ENCODE measurements at regions not wholly inside any gene's neighbourhood (a gene's known extent, or its start where the extent isn't known, plus 50 kb on each side); places are given as distances from the start of the nearest gene placed in this dataset.

- ChIA-PET CTCF (ENCODE audit: unreplicated experiment) (no interaction called here), POLR2A (no interaction called here)
- Histone ChIP-seq H3K36me3 (ENCODE audit: insufficient read depth, low read length) (no peaks in the 10 kb centered on the region), H3K27ac (ENCODE audit: low read depth, low read length, poor library complexity, severe bottlenecking) (no peak overlapping the region), H4K20me1 (ENCODE audit: insufficient read depth, low read length) (no peaks in the 10 kb centered on the region), H3K79me2 (ENCODE audit: insufficient read depth, low read depth, low read length) (no peaks in the 10 kb centered on the region), H3K4me1 (ENCODE audit: insufficient read depth, low read length, poor library complexity, severe bottlenecking) (no peaks in the 10 kb centered on the region), H3K9me2 (ENCODE audit: insufficient read depth, low read length) (no peaks in the 10 kb centered on the region), H3K9me3 (ENCODE audit: low read length) (no peaks in the 10 kb centered on the region), H2AFZ (ENCODE audit: low read length) (no peak overlapping the region), H3K4me2 (ENCODE audit: low read length) (no peak overlapping the region), H3K4me3 (ENCODE audit: low read depth, low read length, poor library complexity, severe bottlenecking) (no peak overlapping the region)
- no peak for TF ChIP-seq CTCF (conservative IDR thresholded peaks at IDR 0.05; ENCODE audit: low read length)
- TF ChIP-seq EZH2phosphoT487 (IDR thresholded peaks at IDR 0.05; ENCODE audit: borderline replicate concordance, low read depth, low read length) = no peak
- BruUV-seq (replicated peaks) = no TSS peak
- DNase-seq (ENCODE audit: low spot score) = no peak
- intact Hi-C loops (cut with micrococcal nuclease; ENCODE audit: unreplicated experiment) = no loop called here
Observed at GRCh38 chr1:48058135-48059025, 61.2 kb upstream of the TRABD2B start.

- no peak overlapping the region for H3K4me3 ChIP-seq (ENCODE audit: low read depth, low read length, poor library complexity, severe bottlenecking)
- H3K4me1 ChIP-seq (ENCODE audit: insufficient read depth, low read length, poor library complexity, severe bottlenecking) = no peaks in the 10 kb centered on the region
- H3K9me2 ChIP-seq (ENCODE audit: insufficient read depth, low read length) = no peaks in the 10 kb centered on the region
- no TSS peak for BruUV-seq (replicated peaks)
- intact Hi-C loops (cut with micrococcal nuclease; ENCODE audit: unreplicated experiment) = no loop called here
- no peak overlapping the region for H2AFZ ChIP-seq (ENCODE audit: low read length)
- H3K4me2 ChIP-seq (ENCODE audit: low read length) = no peak overlapping the region
- DNase-seq (ENCODE audit: low spot score) = no peak
- H3K36me3 ChIP-seq (ENCODE audit: insufficient read depth, low read length) = no peaks in the 10 kb centered on the region
- H3K79me2 ChIP-seq (ENCODE audit: insufficient read depth, low read depth, low read length) = no peaks in the 10 kb centered on the region
- no peaks in the 10 kb centered on the region for H4K20me1 ChIP-seq (ENCODE audit: insufficient read depth, low read length)
- no peak overlapping the region for H3K27ac ChIP-seq (ENCODE audit: low read depth, low read length, poor library complexity, severe bottlenecking)
- ChIA-PET CTCF (ENCODE audit: unreplicated experiment) (no interaction called here), POLR2A (no interaction called here)
- H3K9me3 ChIP-seq (ENCODE audit: low read length) = no peaks in the 10 kb centered on the region
- TF ChIP-seq CTCF (conservative IDR thresholded peaks at IDR 0.05; ENCODE audit: low read length) (no peak), EZH2phosphoT487 (IDR thresholded peaks at IDR 0.05; ENCODE audit: borderline replicate concordance, low read depth, low read length) (no peak)
Observed at GRCh38 chr1:48057249-48057648, 60.1 kb upstream of the TRABD2B start.
